ENCODE measurements at regions not wholly inside any gene's neighbourhood (a gene's known extent, or its start where the extent isn't known, plus 50 kb on each side); places are given as distances from the start of the nearest gene placed in this dataset.
"Not testable (repeated sequence)": the region's sequence is repeated elsewhere in the genome, so short reads cannot be mapped to it uniquely, and the experiment has no call there.

- no peak for DNase-seq (ENCODE audit: low spot score)
Measured at GRCh38 chr5:101482931-101483330, 579.8 kb upstream of the ST8SIA4 start.

GRCh38 chr5:101473483-101473882 lies 570.4 kb upstream of the ST8SIA4 start:
- no peak for DNase-seq (ENCODE audit: low spot score)

GRCh38 chr5:101461455-101461854 lies 558.4 kb upstream of the ST8SIA4 start:
- no peak for DNase-seq (ENCODE audit: low spot score)

GRCh38 chr5:101458587-101458986 lies 555.5 kb upstream of the ST8SIA4 start:
- no peak for DNase-seq (ENCODE audit: low spot score)

- DNase-seq (ENCODE audit: low spot score) = no peak
Measured at GRCh38 chr5:101455851-101456250, 552.8 kb upstream of the ST8SIA4 start.

- DNase-seq (ENCODE audit: low spot score) = no peak
Measured at GRCh38 chr5:101455048-101455447, 552.0 kb upstream of the ST8SIA4 start.

GRCh38 chr5:101442281-101442680 lies 539.2 kb upstream of the ST8SIA4 start:
- DNase-seq (ENCODE audit: low spot score) = not testable (repeated sequence)

GRCh38 chr5:101440173-101440572 lies 537.1 kb upstream of the ST8SIA4 start:
- DNase-seq (ENCODE audit: low spot score) = no peak

- DNase-seq (ENCODE audit: low spot score) = no peak
Measured at GRCh38 chr5:101437351-101437750, 534.3 kb upstream of the ST8SIA4 start.

- DNase-seq (ENCODE audit: low spot score) = peak; percentile 19
Measured at GRCh38 chr5:101435768-101436167, 532.7 kb upstream of the ST8SIA4 start.

GRCh38 chr5:101431201-101431600 lies 528.1 kb upstream of the ST8SIA4 start:
- peak; percentile 30 for DNase-seq (ENCODE audit: low spot score)

GRCh38 chr5:101430551-101430950 lies 527.5 kb upstream of the ST8SIA4 start:
- DNase-seq (ENCODE audit: low spot score) = no peak

GRCh38 chr5:101429241-101429640 lies 526.2 kb upstream of the ST8SIA4 start:
- no peak for DNase-seq (ENCODE audit: low spot score)

GRCh38 chr5:101425339-101425859 lies 522.3 kb upstream of the ST8SIA4 start:
- DNase-seq (ENCODE audit: low spot score) = no peak

- no peak for DNase-seq (ENCODE audit: low spot score)
Measured at GRCh38 chr5:101424530-101425175, 521.6 kb upstream of the ST8SIA4 start.

- DNase-seq (ENCODE audit: low spot score) = no peak
Measured at GRCh38 chr5:101418713-101419118, 515.6 kb upstream of the ST8SIA4 start.

- no peak for DNase-seq (ENCODE audit: low spot score)
Measured at GRCh38 chr5:101404531-101404930, 501.4 kb upstream of the ST8SIA4 start.

GRCh38 chr5:101393795-101394450 lies 490.8 kb upstream of the ST8SIA4 start:
- DNase-seq (ENCODE audit: low spot score) = no peak

GRCh38 chr5:101390151-101390908 lies 487.2 kb upstream of the ST8SIA4 start:
- DNase-seq (ENCODE audit: low spot score) = peak; percentile 34

GRCh38 chr5:101385276-101385675 lies 482.2 kb upstream of the ST8SIA4 start:
- no peak for DNase-seq (ENCODE audit: low spot score)

- no peak for DNase-seq (ENCODE audit: low spot score)
Measured at GRCh38 chr5:101370181-101370580, 467.1 kb upstream of the ST8SIA4 start.

- no peak for DNase-seq (ENCODE audit: low spot score)
Measured at GRCh38 chr5:101364469-101364868, 461.4 kb upstream of the ST8SIA4 start.

- no peak for DNase-seq (ENCODE audit: low spot score)
Measured at GRCh38 chr5:101362067-101362466, 459.0 kb upstream of the ST8SIA4 start.
